ENCODE measurements at regions not wholly inside any gene's neighbourhood (a gene's known extent, or its start where the extent isn't known, plus 50 kb on each side); places are given as distances from the start of the nearest gene placed in this dataset.

DNA sequence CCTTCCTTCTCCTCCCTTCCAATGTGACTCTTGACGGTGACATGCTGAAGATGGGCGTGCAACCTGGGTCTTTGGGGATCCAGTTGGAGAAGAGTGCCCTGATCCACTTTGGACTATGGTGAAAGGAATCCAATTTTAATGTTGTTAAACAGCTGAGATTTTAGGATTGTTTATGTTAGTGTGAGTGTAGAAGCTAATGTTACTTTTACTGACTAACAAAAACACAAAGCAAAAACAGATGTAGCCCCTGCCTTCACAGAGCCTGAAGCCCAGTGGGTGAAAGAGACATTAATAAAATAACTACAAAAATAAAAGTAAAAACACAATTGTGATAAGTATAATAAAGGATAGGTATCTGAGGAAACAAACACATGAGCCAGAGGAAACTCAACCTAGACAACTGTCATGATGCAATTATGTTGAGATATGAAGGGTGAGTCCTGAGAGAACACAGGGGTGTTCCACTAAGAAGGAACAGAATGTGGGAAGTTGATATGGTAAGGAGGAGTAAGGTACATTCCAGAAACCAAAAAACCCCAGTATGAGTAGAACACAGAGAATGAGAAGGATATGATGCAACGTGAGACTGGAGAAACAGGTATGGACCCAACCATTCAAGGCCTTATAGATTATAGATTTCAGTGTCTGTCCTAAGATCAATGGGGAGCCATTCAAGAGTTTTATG is 115.1 kb upstream of the PMFBP1 start:
- Histone ChIP-seq H3K27ac (no peak overlapping the region), H3K27me3 (replicated peaks; ENCODE audit: insufficient read depth) (no peaks in the 10 kb centered on the region), H3K4me1 (replicated peaks) (no peaks in the 10 kb centered on the region), H3K4me3 (no peak overlapping the region), H3K36me3 (no peaks in the 10 kb centered on the region), H3K9me3 (no peaks in the 10 kb centered on the region)
- DNase-seq (ENCODE audit: low spot score), result no peak
- TF ChIP-seq POLR2AphosphoS5 (IDR thresholded peaks at IDR 0.05) (no peak), POLR2A (IDR thresholded peaks at IDR 0.05) (no peak)
- TF ChIP-seq, protein P1, sequence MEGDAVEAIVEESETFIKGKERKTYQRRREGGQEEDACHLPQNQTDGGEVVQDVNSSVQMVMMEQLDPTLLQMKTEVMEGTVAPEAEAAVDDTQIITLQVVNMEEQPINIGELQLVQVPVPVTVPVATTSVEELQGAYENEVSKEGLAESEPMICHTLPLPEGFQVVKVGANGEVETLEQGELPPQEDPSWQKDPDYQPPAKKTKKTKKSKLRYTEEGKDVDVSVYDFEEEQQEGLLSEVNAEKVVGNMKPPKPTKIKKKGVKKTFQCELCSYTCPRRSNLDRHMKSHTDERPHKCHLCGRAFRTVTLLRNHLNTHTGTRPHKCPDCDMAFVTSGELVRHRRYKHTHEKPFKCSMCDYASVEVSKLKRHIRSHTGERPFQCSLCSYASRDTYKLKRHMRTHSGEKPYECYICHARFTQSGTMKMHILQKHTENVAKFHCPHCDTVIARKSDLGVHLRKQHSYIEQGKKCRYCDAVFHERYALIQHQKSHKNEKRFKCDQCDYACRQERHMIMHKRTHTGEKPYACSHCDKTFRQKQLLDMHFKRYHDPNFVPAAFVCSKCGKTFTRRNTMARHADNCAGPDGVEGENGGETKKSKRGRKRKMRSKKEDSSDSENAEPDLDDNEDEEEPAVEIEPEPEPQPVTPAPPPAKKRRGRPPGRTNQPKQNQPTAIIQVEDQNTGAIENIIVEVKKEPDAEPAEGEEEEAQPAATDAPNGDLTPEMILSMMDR (IDR thresholded peaks at IDR 0.05), result no peak
- intact Hi-C loops (cut with DNase I), result no loop called here
- 91% methylated on average over 3 of the region's 3 CpGs for WGBS

DNA sequence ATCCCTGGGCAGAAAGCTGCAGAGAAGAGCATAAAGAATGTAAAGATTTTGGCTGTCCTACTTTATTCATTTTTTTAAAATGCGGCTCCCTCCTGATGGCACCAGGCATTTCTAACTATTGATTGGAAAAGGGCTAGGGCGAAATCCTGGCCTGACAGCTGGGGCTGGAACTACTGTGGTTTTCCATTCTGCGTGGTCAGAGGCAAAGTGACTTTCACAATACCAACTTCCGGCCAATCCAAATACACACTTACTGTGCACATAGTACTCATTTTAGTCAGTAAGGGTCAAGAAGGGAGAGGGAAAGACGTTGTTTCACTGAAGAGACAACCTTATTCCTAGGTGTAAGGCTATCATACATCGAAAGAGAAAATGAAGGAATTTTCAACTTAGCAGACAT is 113.8 kb upstream of the PMFBP1 start:
- no peaks in the 10 kb centered on the region for H3K4me1 ChIP-seq (replicated peaks)
- TF ChIP-seq, protein P1 (IDR thresholded peaks at IDR 0.05), result no peak
- no peak for TF ChIP-seq POLR2A (IDR thresholded peaks at IDR 0.05)
- no peak for TF ChIP-seq POLR2AphosphoS5 (IDR thresholded peaks at IDR 0.05)
- DNase-seq (ENCODE audit: low spot score), result no peak
- intact Hi-C loops (cut with DNase I), result no loop called here
- H3K27ac ChIP-seq, result no peak overlapping the region
- no peaks in the 10 kb centered on the region for H3K9me3 ChIP-seq
- H3K36me3 ChIP-seq, result no peaks in the 10 kb centered on the region
- H3K4me3 ChIP-seq, result no peak overlapping the region
- 95% methylated on average over 6 of the region's 6 CpGs for WGBS
- H3K27me3 ChIP-seq (replicated peaks; ENCODE audit: insufficient read depth), result no peaks in the 10 kb centered on the region

DNA sequence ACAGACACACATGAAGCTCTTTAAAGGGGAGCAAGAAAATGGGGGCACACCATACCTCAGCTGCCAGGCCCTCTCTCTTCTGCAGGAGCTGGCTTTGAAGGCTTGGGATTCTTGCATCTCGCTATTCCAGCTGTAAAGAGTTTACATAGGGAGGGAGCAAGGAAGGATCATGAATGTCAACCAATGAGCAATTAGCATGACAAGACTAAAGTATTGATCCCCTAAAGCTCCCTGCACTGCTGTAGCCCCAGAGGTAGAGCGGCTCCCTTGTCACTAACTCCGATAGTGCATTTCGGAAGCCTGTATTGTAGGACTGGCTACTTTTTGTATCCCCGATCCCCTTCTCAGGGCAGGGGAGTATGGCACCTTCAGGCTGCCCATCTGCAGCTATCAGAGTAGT is 113.4 kb upstream of the PMFBP1 start:
- intact Hi-C loops (cut with DNase I), result no loop called here
- Histone ChIP-seq H3K9me3 (no peaks in the 10 kb centered on the region), H3K4me1 (replicated peaks) (no peaks in the 10 kb centered on the region), H3K27ac (no peak overlapping the region), H3K4me3 (no peak overlapping the region), H3K36me3 (no peaks in the 10 kb centered on the region), H3K27me3 (replicated peaks; ENCODE audit: insufficient read depth) (no peaks in the 10 kb centered on the region)
- 90% methylated on average over 5 of the region's 5 CpGs for WGBS
- DNase-seq (ENCODE audit: low spot score), result no peak
- TF ChIP-seq, protein P1 (IDR thresholded peaks at IDR 0.05), result no peak
- TF ChIP-seq POLR2A (IDR thresholded peaks at IDR 0.05), result no peak
- TF ChIP-seq POLR2AphosphoS5 (IDR thresholded peaks at IDR 0.05), result no peak

DNA sequence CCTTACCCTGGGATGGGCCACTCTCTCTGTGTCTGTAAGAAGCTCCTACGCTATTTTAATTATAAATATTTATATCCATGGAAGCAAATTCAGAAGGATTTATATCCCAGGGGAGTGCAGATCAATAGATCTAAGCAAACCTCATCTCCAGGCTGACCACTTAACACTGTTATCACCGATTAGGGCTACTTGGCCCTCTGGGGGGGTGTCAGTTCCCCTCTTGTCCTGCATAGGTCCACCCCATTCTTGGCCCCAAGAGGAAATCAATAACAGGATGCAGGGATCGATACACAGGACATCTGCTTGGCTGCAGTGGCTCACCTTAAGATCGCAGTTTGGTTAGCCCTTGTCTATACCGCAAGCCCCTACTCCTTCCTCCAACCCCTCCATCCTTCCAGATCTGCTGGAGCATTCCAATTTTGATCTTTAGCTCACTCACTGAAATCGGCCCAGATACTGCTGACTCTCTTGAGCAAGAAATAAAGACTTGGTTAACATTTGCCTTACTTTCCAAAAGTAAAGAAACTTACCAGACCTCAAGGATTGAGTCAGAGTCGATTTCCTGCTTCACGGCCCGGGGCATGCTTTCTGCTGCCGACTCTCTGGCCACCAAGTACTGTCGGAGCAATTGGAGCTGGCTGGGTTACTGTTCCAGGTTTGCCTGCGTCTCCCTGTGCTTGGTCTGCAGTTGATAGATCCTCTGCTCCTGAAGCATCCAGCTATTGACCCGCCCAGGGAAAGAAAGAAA is 112.3 kb upstream of the PMFBP1 start:
- no peaks in the 10 kb centered on the region for H3K36me3 ChIP-seq
- WGBS, result 96% methylated on average over 13 of the region's 13 CpGs
- no peaks in the 10 kb centered on the region for H3K27me3 ChIP-seq (replicated peaks; ENCODE audit: insufficient read depth)
- H3K9me3 ChIP-seq, result no peaks in the 10 kb centered on the region
- intact Hi-C loops (cut with DNase I), result no loop called here
- no peak overlapping the region for H3K4me3 ChIP-seq
- DNase-seq (ENCODE audit: low spot score), result no peak
- H3K4me1 ChIP-seq (replicated peaks), result no peaks in the 10 kb centered on the region
- no peak overlapping the region for H3K27ac ChIP-seq
- TF ChIP-seq, protein P1 (IDR thresholded peaks at IDR 0.05), result no peak
- TF ChIP-seq POLR2A (IDR thresholded peaks at IDR 0.05), result no peak
- no peak for TF ChIP-seq POLR2AphosphoS5 (IDR thresholded peaks at IDR 0.05)

DNA sequence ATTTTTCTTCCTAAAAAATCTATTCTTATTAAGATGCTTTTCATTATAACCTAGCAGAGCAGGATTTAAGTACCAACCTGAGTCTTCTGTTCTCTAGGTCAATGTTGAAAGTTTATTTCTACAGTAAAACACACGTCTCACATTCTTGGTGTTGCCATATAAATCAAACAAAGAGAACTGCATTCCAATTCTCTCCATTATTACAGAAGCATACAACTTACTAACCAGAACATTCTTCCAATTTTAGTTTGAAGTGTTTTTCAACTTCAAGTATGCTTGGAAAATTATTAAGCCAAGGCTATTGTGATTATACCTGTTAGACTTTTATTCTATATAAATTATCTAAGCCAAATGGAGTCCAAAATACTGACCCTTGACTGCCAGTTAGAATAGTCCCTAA is 110.4 kb upstream of the PMFBP1 start:
- intact Hi-C loops (cut with DNase I), result no loop called here
- Histone ChIP-seq H3K4me1 (replicated peaks) (no peaks in the 10 kb centered on the region), H3K9me3 (no peaks in the 10 kb centered on the region), H3K27me3 (replicated peaks; ENCODE audit: insufficient read depth) (no peaks in the 10 kb centered on the region), H3K36me3 (no peaks in the 10 kb centered on the region), H3K4me3 (no peak overlapping the region), H3K27ac (no peak overlapping the region)
- TF ChIP-seq POLR2A (IDR thresholded peaks at IDR 0.05), result no peak
- no peak for TF ChIP-seq POLR2AphosphoS5 (IDR thresholded peaks at IDR 0.05)
- TF ChIP-seq, protein P1 (IDR thresholded peaks at IDR 0.05), result no peak
- no peak for DNase-seq (ENCODE audit: low spot score)
- 29% methylated on average over 1 of the region's 1 CpG for WGBS
